HUDEP-2 (cell line): ENCODE measurements at regions not wholly inside any gene's neighbourhood (a gene's known extent, or its start where the extent isn't known, plus 50 kb on each side); places are given as distances from the start of the nearest gene placed in this dataset.
"Not testable (repeated sequence)": the region's sequence is repeated elsewhere in the genome, so short reads cannot be mapped to it uniquely, and the experiment has no call there.

Experiments used
- DNase-seq, 76 experiments: peaks; one replicate each; lab custom pipeline; 2025; ENCODE audit not compliant: unreplicated experiment in 76 of 76; lab: John Stamatoyannopoulos, UW

DNA sequence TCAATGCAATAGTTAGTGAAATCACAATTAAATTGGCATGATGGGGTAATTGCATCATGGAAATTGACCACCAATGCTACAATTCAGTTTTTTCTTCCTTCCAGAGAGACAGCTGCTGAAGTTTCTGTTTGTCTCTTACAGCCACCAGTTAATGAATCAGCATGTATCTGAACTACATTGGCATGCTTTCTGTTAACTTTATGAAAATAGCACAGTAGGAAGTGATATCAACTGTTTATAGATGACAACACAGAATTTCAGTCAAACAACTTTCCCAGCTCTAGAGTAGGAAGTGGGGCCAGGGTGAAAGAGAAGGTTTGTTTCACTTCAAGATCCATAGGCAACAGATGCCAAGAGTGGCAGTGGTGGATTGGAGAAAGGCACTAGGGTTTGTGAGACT, 339.6 kb upstream of the VWC2 start:
- DNase-seq, result no peak

DNA sequence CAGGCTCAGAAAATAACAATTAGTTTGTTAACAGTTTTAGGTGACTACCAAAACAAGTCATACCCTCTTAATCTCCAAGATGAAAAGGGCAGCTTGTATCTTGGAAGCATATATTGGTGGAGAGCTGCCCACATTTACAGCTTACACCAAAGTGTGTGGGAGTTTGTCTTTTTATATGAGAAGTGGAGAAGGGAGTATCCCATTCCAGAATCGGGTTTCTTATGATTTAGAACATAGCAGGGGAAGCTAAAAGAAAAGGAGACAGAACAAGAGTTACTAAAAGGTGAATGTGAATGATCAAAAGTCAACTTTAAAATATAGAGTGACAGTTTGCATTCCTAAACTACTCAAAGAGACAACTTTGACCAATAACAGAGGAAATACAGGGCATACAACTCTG, 338.6 kb upstream of the VWC2 start:
- no peak for DNase-seq

DNA sequence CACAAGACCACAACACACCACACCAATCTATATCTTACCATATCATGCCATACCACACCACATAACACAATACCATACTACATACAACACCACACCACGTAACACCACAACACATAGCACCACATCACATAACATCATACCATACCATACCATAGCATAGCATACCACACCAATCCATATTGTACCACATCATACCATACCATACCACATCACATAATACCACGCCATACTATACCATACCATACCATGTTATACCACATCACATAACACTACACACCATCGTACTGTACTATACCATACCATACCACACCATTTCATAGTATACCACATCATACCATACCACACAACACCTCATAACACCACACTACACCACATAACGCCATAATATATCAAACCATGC, 335.2 kb upstream of the VWC2 start:
- DNase-seq, result no peak

DNA sequence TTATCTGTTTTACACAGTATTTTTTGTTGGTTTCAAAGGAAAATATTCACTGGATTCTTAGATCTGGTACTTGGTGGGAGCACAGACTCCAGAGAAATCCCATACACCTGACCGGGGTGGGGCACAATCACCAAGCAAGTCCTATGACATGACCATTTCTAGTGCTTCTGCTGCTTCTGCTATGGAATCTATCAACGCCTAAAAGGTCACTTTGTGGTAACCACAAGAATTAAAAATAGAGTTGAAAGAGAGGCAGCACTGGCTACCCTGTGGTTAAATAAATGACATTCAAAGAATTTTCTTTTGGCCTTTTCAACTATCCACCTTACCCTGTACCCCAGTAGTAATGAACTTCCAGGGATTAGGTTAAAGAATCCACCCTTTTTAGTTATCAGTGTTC, 329.9 kb upstream of the VWC2 start:
- DNase-seq, result no peak

DNA sequence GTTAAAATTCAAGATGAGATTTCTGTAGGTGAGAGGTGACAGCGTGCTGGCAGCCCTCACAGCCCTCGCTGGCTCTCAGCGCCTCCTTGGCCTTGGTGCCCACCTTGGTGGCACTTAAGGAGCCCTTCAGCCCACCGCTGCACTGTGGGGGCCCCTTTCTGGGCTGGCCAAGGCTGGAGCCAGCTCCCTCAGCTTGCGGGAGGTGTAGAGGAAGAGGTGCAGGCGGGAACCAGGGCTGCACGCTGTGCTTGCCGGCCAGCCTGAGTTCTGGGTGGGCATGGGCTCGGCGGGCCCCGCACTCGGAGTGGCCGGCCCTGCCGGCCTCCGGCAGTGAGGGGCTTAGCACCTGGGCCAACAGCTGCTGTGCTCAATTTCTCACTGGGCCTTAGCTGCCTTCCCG, 320.0 kb upstream of the VWC2 start:
- DNase-seq, result no peak

DNA sequence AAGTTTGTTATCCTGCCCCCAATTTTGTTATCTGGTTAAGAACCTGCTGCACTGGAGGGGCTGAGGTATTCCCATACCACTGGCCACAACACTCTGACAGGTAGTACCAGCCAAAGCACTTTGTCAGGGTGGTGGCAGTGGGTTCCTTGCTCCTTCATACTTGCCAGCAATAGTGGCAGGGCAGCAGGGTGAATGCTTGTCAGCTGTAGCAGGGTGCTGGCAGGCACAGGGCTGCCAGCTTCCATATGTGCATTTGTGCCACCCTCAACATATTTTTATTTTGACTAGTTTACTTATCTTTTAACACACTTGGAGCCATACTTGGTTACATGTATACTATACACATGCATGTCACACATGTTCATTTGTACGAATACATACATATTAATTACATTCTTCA, 294.0 kb upstream of the VWC2 start:
- DNase-seq, result no peak

DNA sequence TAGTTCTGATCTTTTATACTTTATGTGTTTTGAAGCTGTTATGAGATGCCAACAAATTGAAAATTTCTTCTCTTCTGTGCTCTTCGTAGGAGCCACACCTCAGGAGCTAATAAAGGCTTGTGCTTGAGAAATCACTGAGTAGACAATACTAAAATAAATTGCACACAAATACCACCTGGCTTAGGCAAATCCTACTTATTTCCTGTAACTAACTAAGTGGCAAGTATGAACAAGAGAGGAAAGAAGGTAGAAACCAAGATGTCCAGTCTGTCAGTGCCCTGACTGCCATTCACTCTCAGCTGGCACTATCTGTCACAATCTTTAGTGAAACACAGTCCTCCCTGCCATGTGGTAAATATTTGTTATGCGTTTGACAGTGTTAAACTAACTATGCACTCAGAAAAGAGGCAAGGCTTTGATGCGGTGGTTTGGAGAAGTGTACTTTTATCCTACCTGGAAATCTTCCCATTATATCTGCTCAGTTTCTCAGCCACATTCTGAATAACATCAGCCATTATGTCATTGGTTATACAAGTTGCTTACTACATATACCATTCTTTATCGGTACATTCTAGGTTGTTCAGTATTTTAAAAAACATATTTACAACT, 293.4 kb upstream of the VWC2 start:
- no peak for DNase-seq

DNA sequence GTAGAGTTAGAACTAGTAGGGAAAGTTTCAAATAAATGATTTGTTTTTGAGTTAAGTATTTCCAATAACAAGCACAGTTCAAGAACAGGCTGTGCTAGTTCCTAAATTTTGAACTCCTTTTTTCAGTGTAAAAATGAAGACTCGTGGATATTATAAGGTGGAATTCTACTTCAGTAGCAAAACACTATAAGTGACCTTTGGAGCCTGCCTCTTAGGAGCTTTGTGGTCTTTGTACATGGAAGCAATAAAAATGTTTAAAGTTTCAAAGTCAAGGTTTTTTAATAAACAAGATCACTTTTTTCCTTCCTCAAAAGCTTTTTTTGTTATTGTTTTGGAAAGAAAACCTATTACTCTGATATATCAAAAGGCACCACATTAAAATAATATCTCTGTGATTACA, 292.4 kb upstream of the VWC2 start:
- no peak for DNase-seq

DNA sequence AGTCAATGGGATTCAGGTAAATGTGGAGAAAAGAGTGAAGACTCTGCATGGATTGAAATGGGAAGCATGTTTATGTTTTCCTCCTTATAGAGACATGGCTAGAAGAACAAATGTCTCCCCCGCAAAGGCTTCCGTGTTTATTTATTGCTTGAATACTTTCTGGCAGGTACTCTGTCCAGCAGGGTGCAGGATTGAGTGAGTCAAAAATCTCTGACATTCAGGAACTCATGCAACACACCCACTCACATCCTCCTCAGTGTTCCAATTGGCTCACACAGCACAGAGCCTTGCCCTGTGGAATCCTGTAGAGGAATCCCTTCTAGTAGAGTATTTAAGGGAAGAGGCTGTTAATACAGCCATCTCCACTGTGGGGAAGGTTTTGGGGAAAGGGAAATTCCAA, 290.3 kb upstream of the VWC2 start:
- DNase-seq, result peak in 4 of 76 experiments; percentile 1 to 7 (median 4)

DNA sequence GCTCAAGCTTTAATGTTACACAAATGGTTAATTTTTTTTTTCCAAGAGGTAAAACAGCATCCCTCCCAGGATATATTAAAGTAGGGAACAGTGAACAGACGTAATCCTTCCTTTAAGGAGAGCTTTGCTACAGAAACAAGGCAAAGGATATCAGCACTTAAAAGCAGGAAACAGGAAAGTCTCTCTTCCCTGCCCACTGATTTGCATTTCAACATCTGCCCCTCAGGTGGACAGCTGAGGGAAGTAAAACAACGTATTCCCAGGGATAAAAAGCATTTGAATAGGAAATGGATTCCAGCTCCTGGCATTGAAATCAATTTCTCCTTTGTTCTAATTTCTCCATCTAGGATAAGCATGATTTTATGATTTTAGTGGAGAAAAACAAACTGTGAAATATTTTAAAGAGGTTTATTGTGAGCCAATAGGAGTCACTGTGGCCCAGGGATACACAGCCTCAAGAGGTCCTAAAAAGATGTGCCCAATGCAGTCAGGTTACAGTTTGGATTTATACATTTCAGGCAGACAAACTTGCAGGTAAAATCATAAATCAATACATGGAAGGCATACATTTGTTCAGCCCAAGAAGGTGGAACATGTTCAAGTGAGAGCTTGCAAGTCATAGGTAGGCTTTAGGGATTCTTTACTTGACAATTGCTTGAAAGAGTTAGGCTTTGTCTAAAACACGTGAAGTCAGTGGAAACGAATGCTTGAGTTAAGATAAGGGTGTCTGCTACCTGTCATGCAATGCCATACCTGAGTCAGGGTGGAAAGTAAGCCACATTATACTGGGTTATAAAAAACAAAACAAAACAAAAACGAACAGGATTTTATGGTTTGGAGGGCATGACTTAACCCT, 286.2 kb upstream of the VWC2 start:
- DNase-seq, result no peak

DNA sequence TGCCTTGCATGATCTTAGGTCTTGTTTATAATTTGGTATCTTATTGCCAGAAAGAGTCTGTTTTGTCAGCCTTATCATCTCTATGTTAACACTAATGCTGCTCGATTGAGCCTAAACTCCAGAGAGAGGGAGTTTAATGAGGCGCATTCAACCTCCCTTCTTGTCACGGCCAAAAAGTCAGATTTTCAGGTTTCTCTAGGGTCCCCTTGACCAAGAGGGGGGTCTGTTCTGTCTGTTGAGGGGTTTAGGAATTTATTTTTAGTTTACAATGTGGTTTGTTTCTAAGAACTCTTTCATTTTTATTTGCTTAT, 285.7 kb upstream of the VWC2 start:
- DNase-seq, result no peak

DNA sequence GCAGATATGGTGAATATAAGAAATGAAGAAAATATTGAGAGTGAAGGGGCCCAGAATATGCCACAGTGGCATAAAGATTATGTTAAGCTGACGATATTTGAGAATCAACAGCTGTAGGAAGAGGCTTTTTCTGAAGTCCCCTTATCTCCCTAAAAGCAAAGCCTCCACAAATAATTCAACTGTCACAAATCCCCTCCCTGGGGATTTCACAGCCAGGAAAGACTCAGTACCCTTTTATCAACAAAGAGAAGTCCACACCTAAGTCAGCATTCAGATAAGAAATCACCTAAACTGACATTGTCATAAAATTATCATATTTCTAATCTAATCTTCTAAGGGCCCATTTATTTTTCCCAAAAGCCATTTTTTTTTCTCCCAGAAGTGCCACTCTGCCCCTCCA, 284.9 kb upstream of the VWC2 start:
- DNase-seq, result no peak

DNA sequence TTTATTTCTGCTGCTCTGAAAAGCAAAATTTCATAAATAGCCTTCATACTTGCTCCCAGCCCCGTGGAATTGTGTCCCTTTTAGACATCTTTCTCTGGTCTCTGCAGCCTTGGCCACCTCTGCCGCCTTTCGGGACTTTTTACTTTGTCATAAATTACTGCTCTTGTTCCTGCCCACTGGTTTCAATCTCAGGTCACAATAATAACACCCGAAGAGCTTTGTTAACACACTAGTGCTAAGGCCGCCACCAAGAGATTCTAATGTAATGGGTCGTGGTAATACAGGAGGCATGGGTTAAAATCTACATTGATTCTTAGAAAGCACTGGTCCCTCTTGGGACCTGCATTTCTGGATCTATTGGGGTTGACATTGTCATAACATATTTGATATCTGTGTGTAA, 276.0 kb upstream of the VWC2 start:
- no peak for DNase-seq

DNA sequence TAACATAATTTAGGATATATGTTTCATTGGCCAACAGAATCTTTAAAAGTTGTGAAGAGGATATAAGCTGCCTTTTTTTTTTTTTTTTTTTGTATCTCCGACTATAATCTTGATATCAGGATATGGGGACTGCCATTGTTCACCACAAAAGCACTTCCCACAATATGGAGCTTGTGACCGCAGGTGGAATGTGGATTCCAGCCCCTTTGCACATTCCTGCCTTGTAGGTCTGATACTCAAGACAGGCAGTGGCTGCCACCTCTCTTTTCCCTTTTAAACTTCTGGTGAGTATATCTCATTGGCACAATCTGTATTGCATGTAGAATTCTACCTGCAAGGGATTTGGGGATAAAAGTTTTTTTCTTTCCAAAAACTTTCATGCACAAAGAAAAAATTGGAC, 272.7 kb upstream of the VWC2 start:
- DNase-seq, result no peak

DNA sequence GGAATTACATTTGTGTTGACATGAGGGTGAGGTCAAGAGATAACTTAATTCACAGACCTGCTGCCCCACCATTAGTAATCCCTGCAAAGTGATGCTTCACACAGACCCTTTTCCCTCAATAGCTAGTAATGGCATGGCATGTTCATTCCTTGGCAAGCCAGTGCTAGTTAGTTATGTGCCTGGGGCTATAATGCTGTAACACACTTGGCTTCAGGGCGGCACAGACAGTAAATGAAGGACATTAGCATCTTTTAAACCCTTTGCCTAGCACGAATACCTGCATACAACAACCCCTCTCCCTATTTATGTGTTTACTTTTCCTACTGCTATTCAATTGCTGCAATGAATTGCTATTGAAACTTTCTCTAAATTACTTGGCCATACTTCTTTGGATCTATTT, 266.2 kb upstream of the VWC2 start:
- not testable (repeated sequence) for DNase-seq

DNA sequence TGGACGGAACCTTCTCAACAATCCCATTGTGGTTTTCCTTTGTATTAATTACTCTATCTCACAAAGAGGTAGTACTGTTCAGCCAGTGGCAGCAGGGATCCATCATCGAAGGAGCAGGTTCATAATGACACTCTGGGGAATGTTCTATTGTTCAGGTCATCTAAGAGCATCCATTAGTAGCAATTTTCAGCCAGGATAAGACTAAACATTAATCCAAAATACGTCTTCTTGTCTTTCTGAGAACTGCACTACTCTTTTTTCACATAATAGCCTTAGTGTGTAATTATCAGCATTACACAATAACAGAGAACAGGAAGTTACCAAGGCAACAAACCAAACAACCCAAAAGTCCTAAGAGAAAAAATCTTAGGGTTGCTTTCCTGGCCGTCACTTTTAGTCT, 259.5 kb upstream of the VWC2 start:
- no peak for DNase-seq

DNA sequence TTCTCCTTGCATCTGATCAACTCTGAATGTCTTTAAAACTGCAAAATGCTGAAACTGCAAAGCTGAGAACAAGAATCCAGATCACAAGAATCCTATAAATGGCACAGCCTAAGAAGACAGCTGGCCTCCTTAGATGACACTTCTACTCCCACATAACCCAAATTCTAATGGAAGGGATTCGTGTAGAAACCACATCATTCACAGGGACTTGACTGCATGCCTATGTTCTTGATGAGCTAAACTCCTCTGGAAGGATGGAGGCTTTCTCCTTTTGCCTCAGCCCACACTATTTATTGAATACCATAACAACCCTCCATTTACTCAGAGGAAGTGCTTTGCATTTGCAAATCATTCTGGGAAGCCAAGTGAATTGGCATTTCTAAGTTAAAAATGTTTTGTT, 252.5 kb upstream of the VWC2 start:
- DNase-seq, result no peak

DNA sequence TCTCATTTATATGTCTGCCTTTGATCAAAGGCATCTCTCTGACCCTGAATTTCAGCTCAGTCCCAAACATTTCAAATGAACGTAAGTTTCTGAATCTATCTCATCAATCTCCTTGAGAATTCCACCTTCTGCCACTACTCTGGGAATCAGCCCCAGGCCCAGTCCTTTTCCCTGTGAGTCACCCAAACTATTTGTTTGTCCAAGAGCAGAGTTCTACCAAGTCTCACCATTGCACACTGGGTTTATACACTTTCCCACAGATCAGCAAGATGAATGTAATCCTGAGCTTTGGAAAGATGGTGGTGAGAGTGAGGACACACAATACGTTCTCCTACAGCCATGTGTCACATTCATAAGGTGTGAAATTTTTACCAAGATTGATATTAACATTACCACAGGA, 251.3 kb upstream of the VWC2 start:
- DNase-seq, result no peak

DNA sequence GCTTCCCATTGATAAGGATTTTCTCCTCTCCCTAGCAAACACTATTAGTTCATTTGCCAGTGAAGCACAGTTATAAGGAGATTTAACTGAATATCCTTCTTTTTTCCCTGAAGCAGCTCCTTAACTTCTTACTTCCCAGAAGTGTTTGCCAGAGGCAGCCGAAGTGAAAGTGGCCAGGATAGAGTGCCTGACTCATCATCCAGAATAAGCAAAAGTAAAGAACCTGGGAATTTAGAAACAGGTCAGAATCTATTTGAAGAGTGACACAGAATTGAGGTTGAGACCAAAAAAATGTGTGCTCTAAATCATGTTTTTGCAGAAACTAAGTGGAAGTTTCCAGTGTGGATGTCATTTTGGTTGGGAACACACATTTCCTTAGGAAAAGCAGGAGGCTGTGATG, 249.6 kb upstream of the VWC2 start:
- DNase-seq, result no peak

DNA sequence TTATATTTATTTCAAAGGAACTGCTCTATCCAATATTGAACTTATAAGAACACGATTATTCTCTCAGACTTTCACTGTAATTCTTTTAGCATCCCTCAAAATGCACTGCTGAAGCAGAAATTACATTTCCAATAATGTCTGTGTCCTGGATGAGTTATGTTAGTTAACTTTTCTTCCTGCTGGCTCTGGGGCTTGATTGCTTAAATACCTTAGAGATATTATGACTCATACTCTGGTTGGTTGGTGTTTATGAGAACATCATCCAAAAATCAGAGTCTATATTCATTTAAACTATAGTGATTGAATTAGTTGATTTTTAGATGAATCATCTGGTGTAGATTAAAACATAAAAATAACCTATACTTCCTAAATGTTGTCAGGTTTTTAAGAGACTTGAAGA, 246.3 kb upstream of the VWC2 start:
- DNase-seq, result no peak

DNA sequence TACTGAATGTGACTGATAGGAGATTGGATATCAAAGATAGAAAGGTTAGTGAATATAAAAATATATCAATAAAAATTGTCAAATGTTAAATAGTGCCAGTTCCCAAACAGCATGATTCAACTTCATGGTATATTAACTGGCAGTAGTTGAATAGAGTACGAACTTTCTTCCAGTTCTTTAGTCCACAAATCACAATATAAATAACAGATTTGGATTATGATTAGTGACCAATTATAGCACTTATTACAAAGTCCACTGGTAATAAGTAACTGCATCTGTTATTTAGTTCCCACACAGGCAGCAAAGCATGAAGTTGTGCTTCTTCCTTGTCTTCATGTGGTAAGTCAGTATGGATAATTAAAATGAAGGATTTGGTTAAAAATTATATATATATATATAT, 243.0 kb upstream of the VWC2 start:
- no peak for DNase-seq

DNA sequence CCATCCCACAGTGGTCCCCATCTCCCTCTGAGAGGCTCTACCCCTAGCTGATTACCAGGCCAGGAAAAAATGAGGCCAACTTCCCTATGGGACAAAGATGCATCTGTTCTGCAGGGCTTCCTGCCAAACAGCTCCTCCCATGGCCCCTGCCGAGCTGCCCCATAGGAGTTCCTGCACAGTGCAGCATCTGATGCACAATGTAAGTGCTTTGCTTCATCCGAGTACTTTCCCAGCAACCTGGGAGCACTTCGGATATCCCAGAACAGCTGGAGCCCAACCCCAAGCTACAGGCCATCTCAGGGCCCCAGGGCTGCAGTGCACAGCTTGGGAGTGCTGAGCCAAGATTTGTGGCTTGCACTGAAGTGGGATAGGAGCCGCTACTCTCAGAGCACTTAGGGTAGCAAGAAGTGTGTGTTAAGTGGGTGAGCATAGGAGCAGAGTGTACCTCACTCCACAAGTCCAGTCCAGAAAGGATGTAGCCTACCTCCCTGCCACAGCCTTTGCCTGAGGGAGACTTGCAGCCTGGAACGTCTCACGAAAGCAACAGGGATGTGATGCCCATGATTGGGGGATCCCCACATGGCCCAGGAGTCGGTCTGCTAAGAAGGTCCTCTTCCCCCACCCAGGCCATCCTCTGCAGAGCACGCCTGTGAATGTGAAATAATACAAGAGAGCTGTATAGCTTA, 209.6 kb upstream of the VWC2 start:
- no peak for DNase-seq
